ENCODE measurements at regions not wholly inside any gene's neighbourhood (a gene's known extent, or its start where the extent isn't known, plus 50 kb on each side); places are given as distances from the start of the nearest gene placed in this dataset.

- TF ChIP-seq POLR2A (IDR thresholded peaks at IDR 0.05) (no peak), CTCF (IDR thresholded peaks at IDR 0.05) (no peak)
These were observed 137.8 kb upstream of the GALNT17 start for GRCh38 chr7:70994176-70994575.
